Activated naive CD8-positive, alpha-beta T cell (primary cell): ENCODE measurements at regions not wholly inside any gene's neighbourhood (a gene's known extent, or its start where the extent isn't known, plus 50 kb on each side); places are given as distances from the start of the nearest gene placed in this dataset.

Experiments used
- H3K27ac Mint-ChIP-seq: one replicate; pipeline ENCODE4 v1.8.0; 2021; ENCODE audit warnings: mixed read lengths
- H3K27me3 Mint-ChIP-seq: one replicate; pipeline ENCODE4 v1.8.0; 2021; ENCODE audit warnings: mixed read lengths
- H3K36me3 Mint-ChIP-seq: one replicate; pipeline ENCODE4 v1.8.0; 2021; ENCODE audit warnings: mixed read lengths
- H3K4me1 Mint-ChIP-seq: one replicate; pipeline ENCODE4 v1.8.0; 2021; ENCODE audit warnings: low read depth, mixed read lengths
- H3K4me3 Mint-ChIP-seq: one replicate; pipeline ENCODE4 v1.8.0; 2021; ENCODE audit warnings: mild to moderate bottlenecking, mixed read lengths
- H3K9me3 Mint-ChIP-seq: one replicate; pipeline ENCODE4 v1.8.0; 2021; ENCODE audit warnings: low read depth, mixed read lengths

DNA sequence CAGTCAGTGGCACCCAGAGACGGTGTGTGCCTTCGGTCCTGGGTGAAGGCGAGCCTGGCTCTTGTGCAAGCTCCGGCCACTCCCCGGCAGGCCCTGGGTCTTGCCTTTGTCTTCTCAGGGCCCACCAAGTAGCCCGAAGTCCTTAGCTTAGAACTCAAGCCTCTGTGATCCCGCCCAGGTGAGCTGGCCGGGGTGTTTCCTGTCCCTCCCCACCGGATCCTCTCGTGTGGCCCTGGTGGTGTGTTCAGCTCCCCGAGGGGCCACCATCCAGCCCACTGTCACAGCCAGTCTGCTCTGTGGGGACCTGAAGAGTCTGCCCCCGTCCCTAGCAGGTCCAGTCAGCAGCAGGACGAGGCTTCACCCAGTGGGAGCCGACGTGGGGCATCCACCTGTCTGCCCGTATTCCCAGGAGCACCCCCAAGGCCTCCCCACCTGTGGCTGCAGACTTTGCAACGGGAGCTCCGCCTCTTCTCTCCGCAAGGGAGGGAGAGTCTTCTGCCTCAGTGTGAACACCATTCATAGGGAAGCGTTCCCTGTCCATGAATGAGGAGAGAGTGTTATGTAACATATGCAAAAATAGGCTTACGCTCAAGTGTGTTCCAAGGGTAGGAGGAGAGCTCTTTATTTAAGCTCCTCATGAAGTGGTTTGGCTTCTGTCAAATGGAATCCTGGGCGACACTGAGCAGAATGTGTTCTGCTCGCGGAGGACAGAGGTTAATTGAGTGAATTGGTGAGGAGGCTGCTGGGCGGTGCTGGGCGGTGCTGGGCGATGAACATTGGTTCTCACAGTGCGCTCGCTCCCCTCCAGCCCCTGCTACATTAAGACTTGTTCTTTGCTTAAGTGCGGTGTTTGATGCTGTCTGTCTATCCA lies 108.9 kb downstream of the CRYAA start:
- H3K27me3 Mint-ChIP-seq = peaks cover 5% of the 10 kb centered on the region
- H3K9me3 Mint-ChIP-seq = no peaks in the 10 kb centered on the region
- no peak overlapping the region for H3K4me3 Mint-ChIP-seq
- no peaks in the 10 kb centered on the region for H3K36me3 Mint-ChIP-seq
- H3K27ac Mint-ChIP-seq = no peak overlapping the region
- peaks cover 3% of the 10 kb centered on the region for H3K4me1 Mint-ChIP-seq

DNA sequence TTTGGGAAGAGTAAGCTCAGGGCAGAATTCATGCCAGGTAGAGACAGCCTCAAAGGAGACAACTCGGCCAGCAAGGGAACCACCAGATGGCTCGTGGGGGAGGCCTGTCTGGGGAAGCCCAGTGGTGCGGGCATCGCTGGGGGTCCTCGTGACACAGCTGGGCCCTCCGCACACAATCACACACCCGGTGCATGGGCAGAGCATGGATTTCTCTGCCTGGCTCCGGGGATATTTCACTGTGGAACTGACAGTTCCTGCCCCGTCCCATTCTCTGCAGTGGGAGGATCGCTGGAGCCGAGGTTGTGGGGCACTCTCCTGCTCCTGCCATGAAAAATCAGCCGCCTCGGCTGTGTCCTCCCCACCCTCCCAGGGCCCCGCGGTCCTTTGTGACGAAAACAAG lies 108.0 kb downstream of the CRYAA start:
- H3K9me3 Mint-ChIP-seq = no peaks in the 10 kb centered on the region
- no peaks in the 10 kb centered on the region for H3K36me3 Mint-ChIP-seq
- H3K27me3 Mint-ChIP-seq = peaks cover 5% of the 10 kb centered on the region
- peaks cover 3% of the 10 kb centered on the region for H3K4me1 Mint-ChIP-seq
- H3K27ac Mint-ChIP-seq = no peak overlapping the region
- H3K4me3 Mint-ChIP-seq = no peak overlapping the region

DNA sequence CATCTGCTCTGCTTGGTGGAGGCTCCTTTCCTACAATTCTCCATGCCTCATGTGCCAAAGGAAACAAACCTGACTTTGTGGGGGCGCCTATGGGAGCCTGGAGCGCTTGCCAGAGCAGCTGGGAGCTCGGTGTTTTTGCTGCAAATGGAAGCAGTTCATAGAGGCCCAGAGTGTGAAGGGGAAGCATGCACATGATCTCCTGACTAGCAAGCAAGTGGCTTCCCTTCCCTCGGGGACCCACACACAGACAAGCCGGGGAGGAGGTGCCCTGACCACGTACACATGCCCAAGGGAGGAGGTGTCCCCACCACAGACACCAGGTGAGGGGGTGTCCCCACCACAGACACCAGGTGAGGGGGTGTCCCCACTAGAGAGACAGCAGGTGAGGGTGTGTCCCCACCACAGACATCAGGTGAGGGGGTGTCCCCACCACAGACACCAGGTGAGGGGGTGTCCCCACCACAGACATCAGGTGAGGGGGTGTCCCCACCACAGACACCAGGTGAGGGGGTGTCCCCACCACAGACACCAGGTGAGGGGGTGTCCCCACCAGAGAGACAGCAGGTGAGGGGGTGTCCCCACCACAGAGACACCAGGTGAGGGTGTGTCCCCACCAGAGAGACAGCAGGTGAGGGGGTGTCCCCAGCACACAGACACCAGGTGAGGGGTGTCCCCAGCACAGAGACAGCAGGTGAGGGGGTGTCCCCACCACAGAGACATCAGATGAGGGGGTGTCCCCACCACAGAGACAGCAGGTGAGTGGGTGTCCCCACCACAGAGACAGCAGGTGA lies 106.8 kb downstream of the CRYAA start:
- H3K27ac Mint-ChIP-seq = no peak overlapping the region
- H3K27me3 Mint-ChIP-seq = peaks cover 5% of the 10 kb centered on the region
- H3K9me3 Mint-ChIP-seq = no peaks in the 10 kb centered on the region
- no peak overlapping the region for H3K4me3 Mint-ChIP-seq
- H3K36me3 Mint-ChIP-seq = no peaks in the 10 kb centered on the region
- peaks cover 3% of the 10 kb centered on the region for H3K4me1 Mint-ChIP-seq

DNA sequence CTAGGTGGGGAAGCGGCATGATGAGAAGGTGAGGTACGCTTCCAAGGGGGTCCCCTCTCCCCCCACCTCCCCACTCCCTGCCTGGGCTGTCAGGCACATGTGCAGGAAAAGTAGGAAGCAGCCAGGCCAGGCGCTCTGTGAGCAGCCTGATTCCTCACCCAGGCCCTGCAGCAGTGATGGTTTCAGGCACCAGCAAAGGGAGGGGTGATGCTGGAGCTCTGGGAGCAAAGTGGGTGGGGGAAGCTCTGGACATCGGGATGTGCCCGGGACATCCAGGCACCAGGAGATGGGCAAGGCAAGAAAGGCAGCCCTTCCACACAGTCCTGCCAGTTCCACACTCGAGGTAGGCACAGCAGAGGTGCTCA lies 106.1 kb downstream of the CRYAA start:
- H3K4me1 Mint-ChIP-seq = peaks cover 3% of the 10 kb centered on the region
- H3K27ac Mint-ChIP-seq = no peak overlapping the region
- no peak overlapping the region for H3K4me3 Mint-ChIP-seq
- no peaks in the 10 kb centered on the region for H3K9me3 Mint-ChIP-seq
- peaks cover 5% of the 10 kb centered on the region for H3K27me3 Mint-ChIP-seq
- H3K36me3 Mint-ChIP-seq = no peaks in the 10 kb centered on the region

DNA sequence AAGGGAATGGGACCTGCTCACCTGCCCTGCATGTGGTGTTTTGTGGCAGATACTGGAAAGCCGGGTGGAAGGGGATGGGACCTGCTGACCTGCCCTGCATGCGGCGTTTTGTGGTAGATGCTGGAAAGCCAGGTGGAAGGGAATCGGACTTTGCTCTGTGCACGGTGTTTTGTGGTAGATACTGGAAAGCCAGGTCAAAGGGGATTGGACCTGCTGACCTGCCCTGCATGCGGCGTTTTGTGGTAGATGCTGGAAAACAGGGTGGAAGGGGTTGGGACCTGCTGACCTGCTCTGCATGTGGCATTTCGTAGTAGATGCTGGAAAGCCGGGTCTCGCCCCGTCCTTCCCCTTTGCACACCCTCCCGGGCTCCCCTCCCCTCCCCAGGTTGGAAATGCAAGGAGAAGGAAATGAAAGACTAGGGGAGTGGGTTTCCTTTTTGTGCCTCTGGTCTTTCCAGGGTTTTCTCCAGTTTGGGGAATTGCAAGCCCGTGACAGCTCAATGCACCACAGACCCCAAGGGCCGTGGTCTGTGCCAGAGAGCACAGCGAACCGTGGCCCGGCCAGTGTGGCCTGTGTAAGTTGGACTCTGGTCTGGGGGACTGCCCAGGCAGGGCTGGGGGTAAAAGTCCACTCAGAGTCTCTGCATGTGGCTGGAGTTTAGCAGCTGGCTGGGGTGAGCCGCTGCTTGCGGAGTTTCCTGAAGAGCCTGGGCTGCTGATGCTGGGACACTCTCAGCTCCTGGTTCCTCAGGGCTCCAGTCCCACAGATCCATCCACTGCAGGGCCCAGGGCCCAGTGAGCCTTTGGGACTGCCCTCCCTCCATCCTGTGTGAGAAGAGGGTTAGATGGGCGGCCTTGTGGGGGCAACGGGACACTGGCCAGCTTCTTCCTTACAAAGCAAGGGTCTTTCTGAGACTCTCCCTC lies 105.5 kb downstream of the CRYAA start:
- H3K4me1 Mint-ChIP-seq = peaks cover 3% of the 10 kb centered on the region
- no peak overlapping the region for H3K4me3 Mint-ChIP-seq
- H3K9me3 Mint-ChIP-seq = no peaks in the 10 kb centered on the region
- no peaks in the 10 kb centered on the region for H3K36me3 Mint-ChIP-seq
- H3K27ac Mint-ChIP-seq = no peak overlapping the region
- peaks cover 5% of the 10 kb centered on the region for H3K27me3 Mint-ChIP-seq

DNA sequence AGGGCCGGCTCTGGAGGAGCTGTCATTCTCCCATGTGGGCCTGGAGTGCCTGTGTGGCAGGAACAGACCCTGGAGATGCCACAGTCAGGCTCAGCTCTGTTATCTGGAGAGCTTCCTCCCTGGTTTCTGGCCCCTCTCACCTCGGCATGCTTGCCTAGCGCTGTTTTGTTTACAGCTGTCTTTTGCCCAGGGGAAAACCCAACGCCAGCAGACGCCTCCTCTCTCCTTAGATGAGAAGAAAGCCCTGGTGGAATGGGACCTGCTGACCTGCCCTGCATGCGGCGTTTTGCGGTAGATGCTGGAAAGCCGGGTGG lies 104.9 kb downstream of the CRYAA start:
- no peak overlapping the region for H3K27ac Mint-ChIP-seq
- H3K4me3 Mint-ChIP-seq = no peak overlapping the region
- peaks cover 3% of the 10 kb centered on the region for H3K4me1 Mint-ChIP-seq
- no peaks in the 10 kb centered on the region for H3K9me3 Mint-ChIP-seq
- no peaks in the 10 kb centered on the region for H3K36me3 Mint-ChIP-seq
- H3K27me3 Mint-ChIP-seq = peaks cover 5% of the 10 kb centered on the region

DNA sequence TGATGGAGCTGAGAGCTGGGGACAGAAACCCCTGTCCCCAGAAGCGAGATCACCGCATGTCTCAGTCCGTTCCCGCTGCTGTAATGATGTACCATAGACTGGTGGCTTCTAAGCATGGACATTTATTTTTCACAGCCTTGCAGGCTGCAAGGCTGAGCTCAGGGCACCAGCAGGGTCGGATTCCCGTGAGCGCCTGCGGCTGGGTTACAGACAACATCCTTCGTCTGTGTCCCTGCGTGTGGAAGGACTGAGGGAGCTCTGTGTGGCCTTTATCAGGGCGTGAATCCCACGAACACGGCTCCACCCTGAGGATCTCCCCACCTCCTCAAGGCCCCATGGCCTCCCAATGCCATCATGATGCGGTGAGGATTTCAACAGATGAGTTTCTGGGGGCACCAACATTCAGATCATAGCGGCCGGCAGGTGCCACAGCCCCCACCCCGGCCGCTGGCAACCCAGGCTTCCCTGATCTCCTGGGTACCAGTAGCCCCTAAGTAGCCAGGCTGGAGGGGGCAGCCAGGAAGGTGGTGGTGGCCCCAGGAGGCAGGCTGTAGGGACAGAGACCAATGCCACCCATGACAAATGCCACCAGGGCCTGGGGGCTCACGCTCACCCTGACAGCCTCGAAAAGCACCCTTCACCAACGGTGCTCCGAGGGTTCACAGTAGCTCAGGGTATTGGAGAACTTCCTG lies 104.4 kb downstream of the CRYAA start:
- no peak overlapping the region for H3K27ac Mint-ChIP-seq
- peaks cover 3% of the 10 kb centered on the region for H3K4me1 Mint-ChIP-seq
- H3K4me3 Mint-ChIP-seq = no peak overlapping the region
- H3K36me3 Mint-ChIP-seq = no peaks in the 10 kb centered on the region
- H3K9me3 Mint-ChIP-seq = no peaks in the 10 kb centered on the region
- H3K27me3 Mint-ChIP-seq = peaks cover 5% of the 10 kb centered on the region

DNA sequence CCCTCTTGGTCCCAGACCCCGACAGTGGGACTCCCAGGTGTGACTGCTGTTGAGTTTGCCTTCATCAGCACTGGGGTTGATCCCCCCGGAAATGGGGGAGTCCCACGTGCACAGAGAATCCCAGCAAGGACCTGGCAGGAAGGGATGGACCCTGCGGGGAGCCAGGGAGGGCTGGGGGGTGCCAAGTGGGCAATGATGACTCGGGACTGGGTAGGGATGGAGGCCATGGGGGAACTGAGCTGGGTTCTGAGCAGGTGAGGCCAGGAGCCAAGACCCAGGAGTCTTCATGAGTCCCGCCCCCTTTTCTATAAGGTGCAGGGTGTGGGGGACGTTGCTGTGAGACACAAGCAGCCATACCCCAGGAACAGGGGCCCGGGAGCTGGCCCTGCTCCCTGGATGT lies 103.8 kb downstream of the CRYAA start:
- no peak overlapping the region for H3K27ac Mint-ChIP-seq
- no peak overlapping the region for H3K4me3 Mint-ChIP-seq
- H3K4me1 Mint-ChIP-seq = peaks cover 3% of the 10 kb centered on the region
- no peaks in the 10 kb centered on the region for H3K36me3 Mint-ChIP-seq
- no peaks in the 10 kb centered on the region for H3K9me3 Mint-ChIP-seq
- H3K27me3 Mint-ChIP-seq = peaks cover 1% of the 10 kb centered on the region

DNA sequence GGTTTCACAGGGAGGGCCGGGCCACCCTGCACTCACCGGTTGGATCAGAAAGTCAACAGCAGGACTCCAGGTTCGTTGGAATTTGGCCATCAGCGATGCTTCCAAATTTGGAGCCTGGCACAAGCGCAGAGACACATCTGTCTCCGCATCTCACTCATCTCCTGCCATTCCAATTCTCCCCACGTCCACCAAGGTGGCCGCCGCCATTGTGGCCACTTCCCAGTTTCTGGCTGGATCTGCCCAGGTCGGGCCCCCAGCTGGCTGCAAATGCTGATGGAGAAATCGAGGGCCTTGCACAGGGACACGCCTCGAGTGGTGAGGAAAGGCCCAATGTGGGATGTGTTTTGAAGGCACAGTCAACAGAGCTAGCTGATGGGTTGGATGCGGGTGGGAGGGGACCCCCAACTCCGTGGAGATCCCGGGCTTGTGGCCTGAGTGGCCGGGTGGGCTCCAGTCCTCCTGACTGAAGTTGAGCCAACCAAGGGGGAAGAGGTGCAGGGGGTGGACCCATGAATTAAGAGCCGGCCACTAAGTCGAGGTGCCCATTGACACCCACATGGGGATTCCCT lies 102.7 kb downstream of the CRYAA start:
- no peak overlapping the region for H3K27ac Mint-ChIP-seq
- H3K4me3 Mint-ChIP-seq = no peak overlapping the region
- no peaks in the 10 kb centered on the region for H3K9me3 Mint-ChIP-seq
- no peaks in the 10 kb centered on the region for H3K36me3 Mint-ChIP-seq
- H3K4me1 Mint-ChIP-seq = peaks cover 3% of the 10 kb centered on the region
- peaks cover under 1% of the 10 kb centered on the region for H3K27me3 Mint-ChIP-seq

DNA sequence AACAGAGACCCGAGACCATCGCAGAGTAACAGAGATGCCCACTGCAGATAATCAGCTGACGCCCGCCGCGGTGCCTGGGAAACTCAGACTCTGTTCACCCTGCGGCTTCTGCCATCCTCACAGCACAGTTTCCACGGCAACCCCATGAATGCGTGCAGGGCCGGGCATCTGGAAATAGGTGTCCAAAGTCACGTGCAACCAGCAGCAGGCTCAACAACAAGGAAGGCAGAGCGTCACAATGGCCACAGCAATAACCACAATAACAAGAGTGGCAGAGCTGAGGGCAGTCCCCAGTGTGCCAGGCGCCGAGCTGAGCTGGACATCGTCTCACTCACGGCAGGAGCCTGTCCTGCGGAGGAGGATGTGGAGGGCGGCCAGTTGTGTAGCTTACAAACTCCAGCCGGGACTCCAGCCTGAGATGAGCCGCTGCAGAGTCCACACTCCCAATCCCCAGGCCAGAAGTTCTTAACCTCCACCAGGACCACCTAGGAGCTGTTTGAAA lies 102.0 kb downstream of the CRYAA start:
- Mint-ChIP-seq H3K9me3 (no peaks in the 10 kb centered on the region), H3K27me3 (no peaks in the 10 kb centered on the region), H3K36me3 (no peaks in the 10 kb centered on the region), H3K4me3 (no peak overlapping the region), H3K4me1 (peaks cover 3% of the 10 kb centered on the region), H3K27ac (no peak overlapping the region)

DNA sequence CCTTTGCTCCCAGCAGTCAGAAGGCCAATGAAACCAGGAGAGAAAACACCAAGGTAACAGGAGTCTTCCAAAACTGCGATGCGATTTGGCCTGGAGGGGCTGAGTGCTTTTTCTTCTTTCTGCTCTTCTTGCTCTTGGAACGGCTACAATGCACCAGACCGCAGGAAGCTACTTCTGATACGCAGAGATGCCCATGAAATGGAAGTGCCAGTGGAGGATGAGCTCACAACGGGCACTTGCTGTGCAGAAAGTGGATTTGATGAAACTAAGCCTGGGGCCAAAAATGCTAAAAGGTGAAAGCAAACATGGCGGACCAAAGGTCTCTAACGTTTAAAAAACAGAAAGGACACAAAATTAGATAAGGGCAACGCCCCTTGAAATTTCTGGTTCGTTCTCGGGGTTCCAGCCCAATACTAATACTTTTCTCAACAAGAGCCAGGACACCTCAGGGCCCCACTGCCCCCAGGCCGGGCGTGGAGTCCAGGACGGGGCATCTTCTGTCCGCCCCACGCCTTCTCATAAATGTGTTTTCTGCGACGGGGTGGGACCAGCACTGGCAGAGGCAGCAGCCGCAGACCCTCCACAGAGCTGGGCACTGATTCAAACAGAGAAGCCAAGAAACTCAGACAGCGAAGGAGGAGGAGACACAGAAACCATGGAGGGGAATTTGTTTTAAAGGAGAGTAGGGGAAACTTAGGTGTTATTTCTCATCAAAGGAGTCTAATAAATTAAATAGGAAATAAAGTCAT lies 101.3 kb downstream of the CRYAA start:
- no peak overlapping the region for H3K27ac Mint-ChIP-seq
- H3K4me3 Mint-ChIP-seq = no peak overlapping the region
- no peaks in the 10 kb centered on the region for H3K36me3 Mint-ChIP-seq
- no peaks in the 10 kb centered on the region for H3K27me3 Mint-ChIP-seq
- H3K9me3 Mint-ChIP-seq = no peaks in the 10 kb centered on the region
- H3K4me1 Mint-ChIP-seq = no peaks in the 10 kb centered on the region

DNA sequence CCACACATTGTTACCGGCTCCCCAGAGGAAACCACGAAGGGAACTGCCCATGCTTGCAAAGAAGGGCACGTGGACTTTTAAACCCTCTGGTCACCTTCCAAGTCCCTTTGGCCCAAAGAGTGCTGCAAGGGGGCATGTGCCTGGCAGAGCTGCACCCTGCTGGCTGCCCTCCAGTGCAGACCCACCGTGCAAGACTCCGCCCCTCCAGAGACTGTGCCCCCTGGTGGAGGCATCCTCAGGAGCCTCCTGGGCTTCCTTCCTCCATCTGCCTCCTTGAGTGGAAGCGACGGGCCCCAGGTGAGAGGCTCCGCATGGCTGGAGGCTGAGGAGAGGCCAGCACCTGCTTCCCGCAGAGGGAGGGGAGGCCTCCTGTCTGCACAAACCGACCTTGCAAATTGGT lies 100.6 kb downstream of the CRYAA start:
- Mint-ChIP-seq H3K9me3 (no peaks in the 10 kb centered on the region), H3K27me3 (no peaks in the 10 kb centered on the region), H3K4me1 (no peaks in the 10 kb centered on the region), H3K27ac (no peak overlapping the region), H3K4me3 (no peak overlapping the region), H3K36me3 (no peaks in the 10 kb centered on the region)

DNA sequence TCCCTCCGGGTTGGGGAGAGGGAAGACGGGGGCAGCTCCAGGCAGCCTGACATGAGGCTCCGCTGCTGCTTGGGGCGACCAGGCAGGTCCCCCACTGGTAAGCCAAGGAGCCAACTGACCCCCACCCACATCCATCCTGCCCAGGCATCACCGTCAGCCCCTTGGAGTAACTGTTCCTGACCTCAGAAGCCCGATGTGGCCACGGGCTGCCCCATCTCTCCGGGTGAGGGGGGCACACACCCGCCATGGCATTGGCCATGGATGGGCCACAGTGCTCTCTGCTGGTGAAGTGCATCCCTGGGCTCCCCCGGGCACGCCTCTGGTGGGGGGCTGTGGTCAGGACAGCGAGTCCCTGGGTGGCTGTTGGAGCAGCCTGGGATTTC lies 100.0 kb downstream of the CRYAA start:
- H3K36me3 Mint-ChIP-seq = no peaks in the 10 kb centered on the region
- H3K4me3 Mint-ChIP-seq = no peak overlapping the region
- H3K4me1 Mint-ChIP-seq = no peaks in the 10 kb centered on the region
- no peak overlapping the region for H3K27ac Mint-ChIP-seq
- no peaks in the 10 kb centered on the region for H3K9me3 Mint-ChIP-seq
- H3K27me3 Mint-ChIP-seq = no peaks in the 10 kb centered on the region
